A549 (cell line): ENCODE measurements at regions not wholly inside any gene's neighbourhood (a gene's known extent, or its start where the extent isn't known, plus 50 kb on each side); places are given as distances from the start of the nearest gene placed in this dataset.

ENCODE experiments used
- ATAC-seq, 2 experiments: fragments of 200-7000 bp in 1 of 2; fragments of >200 bp in 1 of 2; cut with Nextera tagmentation in 1 of 2; cut with Tn5 transposase in 1 of 2; 3 replicates each; pipeline versions ENCODE4 v1.8.0 to v1.9.1; 2018 to 2020; ENCODE audit warnings: mild to moderate bottlenecking in 1 of 2, moderate library complexity in 1 of 2
- CTCF ChIA-PET: fragments of 300-600 bp; sonication (Branson Sonifier 250); formaldehyde crosslinking; extraction: SDS; loops from one replicate; lab custom pipeline; 2021; ENCODE audit warnings: antibody characterized with exemption, inconsistent platforms; lab: Yijun Ruan, JAX
- POLR2A ChIA-PET: fragments of 350-600 bp; formaldehyde crosslinking; extraction: SDS; loops from one replicate; lab custom pipeline; 2021; ENCODE audit warnings: antibody characterized with exemption, inconsistent platforms; lab: Yijun Ruan, JAX
- DNase-seq, 2 experiments: peaks; one replicate each; pipeline versions ENCODE4 v3.0.0 to v3.0.0-alpha.2; 2011 to 2016; ENCODE audit warnings: low read depth in 1 of 2, low spot score in 1 of 2
- FAIRE-seq: peaks from 2 replicates; lab custom pipeline; 2011; peaks lifted over from hg19 to GRCh38; lab: Jason Lieb, UNC
- H3K27ac ChIP-seq, 2 experiments: fragments of >200 bp; sonication (Bioruptor Twin); formaldehyde crosslinking; 3 replicates each; pipeline ENCODE4 v1.5.1; 2016 to 2017
- H3K4me1 ChIP-seq: fragments of >200 bp; sonication (Bioruptor Twin); formaldehyde crosslinking; 3 replicates; pipeline ENCODE4 v1.6.1; 2016
- H3K4me2 ChIP-seq: fragments of >200 bp; sonication (Bioruptor Twin); formaldehyde crosslinking; 3 replicates; pipeline ENCODE4 v1.6.1; 2016
- H3K4me3 ChIP-seq: fragments of >200 bp; sonication (Bioruptor Twin); formaldehyde crosslinking; 3 replicates; pipeline ENCODE4 v1.5.1; 2016
- H3K9me3 ChIP-seq: fragments of >200 bp; sonication (Bioruptor Twin); formaldehyde crosslinking; 3 replicates; pipeline ENCODE4 v1.6.1; 2016
- CBX2 ChIP-seq: fragments of 200-600 bp; sonication (generic); IDR thresholded peaks from 2 replicates; pipeline ENCODE4 v1.6.1; 2016; ENCODE audit warnings: low read depth, mild to moderate bottlenecking, borderline replicate concordance
- CHD2 ChIP-seq: fragments of 150-350 bp; IDR thresholded peaks from 2 replicates; pipeline ENCODE4 v1.6.1; 2014; ENCODE audit warnings: low read length; ENCODE audit not compliant: partially characterized antibody
- FOSL2 ChIP-seq, 2 experiments: fragments of 450-650 bp in 1 of 2; fragments of >200 bp in 1 of 2; sonication (Bioruptor Twin) in 1 of 2; formaldehyde crosslinking; IDR thresholded peaks; 2 replicates each; pipeline versions ENCODE4 v1.5.0 to v1.6.1; 2016 to 2020; ENCODE audit warnings: mild to moderate bottlenecking in 1 of 2, moderate library complexity in 1 of 2
- GATA3 ChIP-seq: IDR thresholded peaks from 2 replicates; pipeline ENCODE4 v1.6.1; 2012; ENCODE audit warnings: borderline replicate concordance
- HDAC2 ChIP-seq: fragments of 200-600 bp; sonication (generic); IDR thresholded peaks from 2 replicates; pipeline ENCODE4 v1.6.1; 2016
- HOXA7 ChIP-seq: fragments of 250-450 bp; sonication (Bioruptor Pico); IDR thresholded peaks from 2 replicates; pipeline ENCODE4 v1.5.0; 2020; ENCODE audit warnings: mild to moderate bottlenecking, moderate library complexity
- HOXB5 ChIP-seq: fragments of 250-450 bp; sonication (Bioruptor Pico); IDR thresholded peaks from 2 replicates; pipeline ENCODE4 v1.5.0; 2020; ENCODE audit warnings: mild to moderate bottlenecking, moderate library complexity
- MYC ChIP-seq: IDR thresholded peaks from 2 replicates; pipeline ENCODE4 v1.6.1; 2012; ENCODE audit warnings: mild to moderate bottlenecking, inconsistent platforms, low read length, improper control_type of control experiment, borderline replicate concordance
- NR3C1 ChIP-seq: fragments of >200 bp; sonication (Bioruptor Twin); formaldehyde crosslinking; IDR thresholded peaks from 3 replicates; pipeline ENCODE4 v1.6.1; 2017
- PHF8 ChIP-seq: fragments of 200-600 bp; sonication (generic); IDR thresholded peaks from 2 replicates; pipeline ENCODE4 v1.6.1; 2016; ENCODE audit warnings: low read depth, mild to moderate bottlenecking, antibody characterized with exemption, moderate library complexity, borderline replicate concordance
- POLR2A ChIP-seq: IDR thresholded peaks from 2 replicates; pipeline ENCODE4 v1.6.1; 2012; ENCODE audit warnings: mild to moderate bottlenecking, low read length
- RCOR1 ChIP-seq: fragments of 150-350 bp; IDR thresholded peaks from 2 replicates; pipeline ENCODE4 v1.6.1; 2014; ENCODE audit warnings: antibody characterized with exemption, low read length, low read depth
- RFX5 ChIP-seq: fragments of 450-650 bp; IDR thresholded peaks from 2 replicates; pipeline ENCODE4 v1.7.1; 2014; ENCODE audit warnings: antibody characterized with exemption, mild to moderate bottlenecking, moderate library complexity
- SMC3 ChIP-seq: fragments of >200 bp; sonication (Bioruptor Twin); formaldehyde crosslinking; IDR thresholded peaks from 3 replicates; pipeline ENCODE4 v1.6.1; 2018; ENCODE audit warnings: inconsistent platforms
- WGBS: methylation state at CpG from one replicate; pipeline ENCODE4 v1.1.6; 2017; ENCODE audit errors: missing lambda C conversion rate; 5-methylcytosine and 5-hydroxymethylcytosine counted together
- TF ChIP-seq, protein P1 (sequence below): fragments of >200 bp; sonication (Bioruptor Twin); formaldehyde crosslinking; IDR thresholded peaks from 3 replicates; pipeline ENCODE4 v1.5.1; 2016
- TF ChIP-seq, protein P2 (sequence below): IDR thresholded peaks from 2 replicates; pipeline ENCODE4 v1.6.1; 2012
- TF ChIP-seq, protein P3 (sequence below): IDR thresholded peaks from 2 replicates; pipeline ENCODE4 v1.6.1; 2012; ENCODE audit warnings: low read depth, borderline replicate concordance

DNA sequence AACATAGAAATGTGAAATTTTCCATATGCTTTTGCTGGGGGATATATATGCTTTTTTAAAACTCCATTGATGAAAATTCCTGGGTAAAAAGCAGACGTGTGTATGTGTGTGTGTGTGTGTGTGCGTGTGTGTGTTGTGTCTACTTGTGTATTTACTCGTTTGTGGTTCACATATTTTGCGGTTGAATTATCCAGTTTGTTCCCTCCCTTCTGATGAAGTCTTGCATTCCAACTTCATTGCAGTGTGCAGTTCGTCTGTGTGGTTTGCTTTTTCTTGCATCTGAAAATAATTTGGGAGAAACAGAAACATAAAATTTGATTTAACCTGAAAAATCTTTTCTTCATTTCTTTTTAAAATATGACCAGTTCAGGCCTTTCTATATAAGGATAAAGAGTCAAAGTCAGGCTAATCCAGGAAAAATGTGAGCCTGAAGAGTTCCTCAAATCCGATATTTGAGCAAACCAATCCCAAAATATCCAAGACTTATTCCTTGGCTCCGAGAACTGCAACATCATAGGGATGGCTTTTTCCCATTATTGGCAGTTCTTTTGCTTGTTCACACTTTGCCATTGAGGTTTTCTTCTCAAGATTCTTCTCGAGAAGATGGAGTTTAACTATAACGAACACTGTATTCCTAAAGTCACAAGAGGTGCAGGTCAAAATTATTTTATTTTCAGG is 202.2 kb upstream of the CCN2 start:
- Histone ChIP-seq H3K27ac (no peak overlapping the region), H3K4me1 (no peaks in the 10 kb centered on the region), H3K9me3 (no peaks in the 10 kb centered on the region), H3K4me2 (no peak overlapping the region), H3K4me3 (no peak overlapping the region)
- CTCF ChIA-PET: no interaction called here
- TF ChIP-seq MYC: no peak
- no peak for TF ChIP-seq POLR2A
- TF ChIP-seq, protein P1, sequence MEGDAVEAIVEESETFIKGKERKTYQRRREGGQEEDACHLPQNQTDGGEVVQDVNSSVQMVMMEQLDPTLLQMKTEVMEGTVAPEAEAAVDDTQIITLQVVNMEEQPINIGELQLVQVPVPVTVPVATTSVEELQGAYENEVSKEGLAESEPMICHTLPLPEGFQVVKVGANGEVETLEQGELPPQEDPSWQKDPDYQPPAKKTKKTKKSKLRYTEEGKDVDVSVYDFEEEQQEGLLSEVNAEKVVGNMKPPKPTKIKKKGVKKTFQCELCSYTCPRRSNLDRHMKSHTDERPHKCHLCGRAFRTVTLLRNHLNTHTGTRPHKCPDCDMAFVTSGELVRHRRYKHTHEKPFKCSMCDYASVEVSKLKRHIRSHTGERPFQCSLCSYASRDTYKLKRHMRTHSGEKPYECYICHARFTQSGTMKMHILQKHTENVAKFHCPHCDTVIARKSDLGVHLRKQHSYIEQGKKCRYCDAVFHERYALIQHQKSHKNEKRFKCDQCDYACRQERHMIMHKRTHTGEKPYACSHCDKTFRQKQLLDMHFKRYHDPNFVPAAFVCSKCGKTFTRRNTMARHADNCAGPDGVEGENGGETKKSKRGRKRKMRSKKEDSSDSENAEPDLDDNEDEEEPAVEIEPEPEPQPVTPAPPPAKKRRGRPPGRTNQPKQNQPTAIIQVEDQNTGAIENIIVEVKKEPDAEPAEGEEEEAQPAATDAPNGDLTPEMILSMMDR: no peak
- TF ChIP-seq HOXA7 (CRISPR knock-in tag): no peak
- TF ChIP-seq, protein P2, sequence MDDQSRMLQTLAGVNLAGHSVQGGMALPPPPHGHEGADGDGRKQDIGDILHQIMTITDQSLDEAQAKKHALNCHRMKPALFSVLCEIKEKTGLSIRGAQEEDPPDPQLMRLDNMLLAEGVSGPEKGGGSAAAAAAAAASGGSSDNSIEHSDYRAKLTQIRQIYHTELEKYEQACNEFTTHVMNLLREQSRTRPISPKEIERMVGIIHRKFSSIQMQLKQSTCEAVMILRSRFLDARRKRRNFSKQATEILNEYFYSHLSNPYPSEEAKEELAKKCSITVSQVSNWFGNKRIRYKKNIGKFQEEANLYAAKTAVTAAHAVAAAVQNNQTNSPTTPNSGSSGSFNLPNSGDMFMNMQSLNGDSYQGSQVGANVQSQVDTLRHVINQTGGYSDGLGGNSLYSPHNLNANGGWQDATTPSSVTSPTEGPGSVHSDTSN: no peak
- TF ChIP-seq, protein P3, sequence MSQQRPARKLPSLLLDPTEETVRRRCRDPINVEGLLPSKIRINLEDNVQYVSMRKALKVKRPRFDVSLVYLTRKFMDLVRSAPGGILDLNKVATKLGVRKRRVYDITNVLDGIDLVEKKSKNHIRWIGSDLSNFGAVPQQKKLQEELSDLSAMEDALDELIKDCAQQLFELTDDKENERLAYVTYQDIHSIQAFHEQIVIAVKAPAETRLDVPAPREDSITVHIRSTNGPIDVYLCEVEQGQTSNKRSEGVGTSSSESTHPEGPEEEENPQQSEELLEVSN: no peak
- no peak for TF ChIP-seq CHD2
- TF ChIP-seq RFX5: no peak
- no peak for TF ChIP-seq SMC3
- TF ChIP-seq GATA3: no peak
- no peak for TF ChIP-seq PHF8
- DNase-seq (no peak), FAIRE-seq (no peak), ATAC-seq (no peak)
- POLR2A ChIA-PET: no interaction called here
- 70% methylated on average over 9 of the region's 9 CpGs for WGBS

DNA sequence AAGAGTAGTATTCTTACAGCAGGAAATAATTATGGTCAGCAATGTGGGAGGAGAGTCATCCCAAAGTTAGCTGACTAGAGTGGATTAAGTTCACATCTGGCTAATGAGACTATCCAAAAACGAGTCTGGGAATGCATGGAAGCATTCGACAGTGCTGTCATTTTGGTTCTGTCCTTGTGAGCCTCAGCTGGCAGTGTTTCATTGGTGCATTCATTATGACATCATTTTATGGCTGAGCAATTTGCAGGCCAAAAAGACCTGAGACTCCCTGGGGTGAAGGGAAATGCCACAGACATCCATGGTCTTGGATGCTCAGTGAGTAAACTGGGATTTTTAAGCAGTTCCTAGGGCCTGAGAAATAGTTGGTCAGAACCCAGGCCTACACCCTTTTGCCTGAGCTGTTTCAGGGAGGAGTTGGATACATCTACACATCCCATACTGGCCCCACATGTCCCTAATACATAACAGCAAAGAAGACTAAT is 196.4 kb upstream of the CCN2 start:
- Histone ChIP-seq H3K27ac (no peak overlapping the region), H3K4me1 (no peaks in the 10 kb centered on the region), H3K4me2 (no peak overlapping the region), H3K9me3 (no peaks in the 10 kb centered on the region), H3K4me3 (no peak overlapping the region)
- no peak for TF ChIP-seq HOXB5 (CRISPR knock-in tag)
- TF ChIP-seq FOSL2 (IDR thresholded peaks at IDR 0.05): no peak
- no peak for TF ChIP-seq FOSL2 (CRISPR knock-in tag; IDR thresholded peaks at IDR 0.05)
- no peak for TF ChIP-seq RCOR1
- TF ChIP-seq MYC: no peak
- TF ChIP-seq NR3C1: no peak
- TF ChIP-seq SMC3: no peak
- no peak for TF ChIP-seq CBX2
- no peak for DNase-seq
- POLR2A ChIA-PET: no interaction called here
- no peak for FAIRE-seq
- WGBS: 33% methylated on average over 2 of the region's 2 CpGs
- CTCF ChIA-PET: interaction anchor here (1.0 kb wide), 1 partner anchor 232 kb away, joined by 3 read pairs; no protein-coding TSS in a partner anchor
- ATAC-seq: no peak

DNA sequence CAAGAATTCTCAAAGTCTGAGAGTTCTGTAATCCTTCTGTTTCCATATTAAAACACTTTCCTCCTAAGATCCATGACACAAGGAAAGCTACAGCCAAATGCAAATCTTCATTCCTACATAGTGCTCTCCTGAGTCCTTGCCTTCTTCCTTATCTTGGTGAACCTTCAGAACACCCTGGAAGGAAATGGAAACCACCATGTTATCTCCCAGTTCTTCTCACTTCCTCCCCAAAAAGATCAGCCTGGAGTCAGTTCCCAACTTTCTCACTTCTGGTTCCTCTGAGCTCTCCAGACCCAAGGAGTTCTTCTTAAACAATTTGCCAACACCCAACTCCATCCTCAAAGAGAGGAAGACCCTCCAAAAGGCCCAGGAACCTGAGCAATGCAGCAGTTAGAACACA is 193.3 kb upstream of the CCN2 start:
- no peak for ATAC-seq
- FAIRE-seq: no peak
- no peaks in the 10 kb centered on the region for H3K9me3 ChIP-seq
- no peak for TF ChIP-seq HDAC2
- CTCF ChIA-PET: no interaction called here
- no peak overlapping the region for H3K4me2 ChIP-seq
- H3K4me3 ChIP-seq: no peak overlapping the region
- no peaks in the 10 kb centered on the region for H3K4me1 ChIP-seq
- POLR2A ChIA-PET: no interaction called here
- no peak overlapping the region for H3K27ac ChIP-seq
- DNase-seq: no peak
